ENCODE measurements at regions not wholly inside any gene's neighbourhood (a gene's known extent, or its start where the extent isn't known, plus 50 kb on each side); places are given as distances from the start of the nearest gene placed in this dataset.

DNA sequence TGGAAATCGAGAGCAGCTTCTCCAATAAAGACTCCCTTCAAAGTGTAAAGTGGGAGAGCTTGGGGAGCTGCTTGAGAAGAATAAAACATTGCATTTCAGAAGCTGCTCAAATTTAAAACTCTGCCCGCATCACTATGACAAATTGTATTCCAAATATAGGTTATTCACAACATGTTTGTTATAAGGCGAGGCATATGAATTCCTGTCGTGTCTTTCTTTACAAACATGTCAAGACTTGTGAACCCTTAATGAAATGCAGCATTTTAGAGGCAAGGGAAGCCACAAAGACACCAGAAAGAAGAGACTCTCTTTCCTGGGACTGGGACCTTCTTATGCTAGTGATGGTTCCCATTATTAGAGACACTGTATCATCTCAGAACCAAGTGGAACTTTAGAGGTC, 311.2 kb downstream of the DHX15 start:
- CTCF ChIA-PET = no interaction called here
- DNase-seq (no peak), ATAC-seq (no peak)
- H3K4me1 Mint-ChIP-seq (ENCODE audit: low read depth) = no peaks in the 10 kb centered on the region
- no peak overlapping the region for H3K4me3 Mint-ChIP-seq
- H3K27me3 Mint-ChIP-seq (ENCODE audit: low read depth) = no peaks in the 10 kb centered on the region
- no peaks in the 10 kb centered on the region for H3K9me3 Mint-ChIP-seq (ENCODE audit: insufficient read depth)
- H3K27ac Mint-ChIP-seq = no peak overlapping the region
- no peaks in the 10 kb centered on the region for H3K36me3 Mint-ChIP-seq (ENCODE audit: low read depth)
- POLR2A ChIA-PET = no interaction called here

GRCh38 chr4:24266951-24267722, 317.2 kb downstream of the DHX15 start:
- CTCF ChIA-PET = no interaction called here
- no peak overlapping the region for H3K27ac Mint-ChIP-seq

DNA sequence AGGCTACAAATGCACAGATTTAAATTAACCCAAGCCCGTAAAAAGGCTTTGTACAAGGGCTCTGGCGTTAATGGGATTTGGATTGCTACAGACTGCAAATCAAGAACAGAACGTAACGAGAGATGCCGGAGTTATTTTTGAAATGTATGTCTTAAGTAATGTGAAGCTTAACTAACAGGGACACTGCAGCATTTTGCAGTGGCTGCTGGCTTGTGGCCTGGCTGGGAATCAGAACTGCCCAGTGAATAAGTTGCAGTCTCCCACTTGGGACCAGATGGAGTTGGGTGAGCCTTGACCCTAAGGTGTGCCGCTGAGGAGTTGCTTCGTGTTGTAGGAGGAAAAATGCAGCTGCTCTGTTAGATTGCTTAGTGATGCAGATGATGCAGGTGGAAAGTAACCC, 318.4 kb downstream of the DHX15 start:
- ChIA-PET CTCF (no interaction called here), POLR2A (no interaction called here)
- Mint-ChIP-seq H3K9me3 (ENCODE audit: insufficient read depth) (no peaks in the 10 kb centered on the region), H3K27me3 (ENCODE audit: low read depth) (no peaks in the 10 kb centered on the region), H3K4me3 (no peak overlapping the region), H3K4me1 (ENCODE audit: low read depth) (no peaks in the 10 kb centered on the region), H3K27ac (no peak overlapping the region), H3K36me3 (ENCODE audit: low read depth) (no peaks in the 10 kb centered on the region)
- DNase-seq = no peak
- ATAC-seq = no peak

More at GRCh38 chr4:24266951-24267722, 317.2 kb downstream of the DHX15 start:
- POLR2A ChIA-PET = interaction anchor here (0.6 kb wide), 1 partner anchor 175 kb away, joined by 4 read pairs; no protein-coding TSS in a partner anchor
- H3K36me3 Mint-ChIP-seq (ENCODE audit: low read depth) = no peaks in the 10 kb centered on the region
- H3K4me1 Mint-ChIP-seq (ENCODE audit: low read depth) = no peaks in the 10 kb centered on the region
- DNase-seq (no peak), ATAC-seq (no peak)
- H3K9me3 Mint-ChIP-seq (ENCODE audit: insufficient read depth) = no peaks in the 10 kb centered on the region
- H3K27me3 Mint-ChIP-seq (ENCODE audit: low read depth) = no peaks in the 10 kb centered on the region
- no peak overlapping the region for H3K4me3 Mint-ChIP-seq

DNA sequence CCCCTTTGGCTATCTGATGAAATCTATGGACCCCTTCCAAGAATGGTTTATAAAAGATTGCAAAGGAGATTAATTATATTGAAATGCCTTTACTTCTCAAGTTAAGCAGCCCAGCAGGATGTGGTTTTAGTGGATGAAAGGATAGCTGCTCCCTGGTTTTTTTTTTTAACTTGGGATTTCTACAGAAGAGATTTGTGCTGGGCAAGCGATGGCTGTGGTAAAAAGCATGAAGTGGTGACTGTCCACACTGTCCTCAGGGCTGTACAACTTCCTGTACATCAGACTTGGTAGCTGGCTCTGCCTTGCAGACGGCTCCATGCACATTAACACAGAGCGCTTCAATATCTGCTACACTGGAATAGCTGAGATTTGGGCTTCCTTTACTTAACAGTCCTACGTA, 321.7 kb downstream of the DHX15 start:
- ATAC-seq (no peak), DNase-seq (no peak)
- ChIA-PET CTCF (no interaction called here), POLR2A (no interaction called here)
- H3K4me3 Mint-ChIP-seq = no peak overlapping the region
- H3K4me1 Mint-ChIP-seq (ENCODE audit: low read depth) = no peaks in the 10 kb centered on the region
- no peaks in the 10 kb centered on the region for H3K27me3 Mint-ChIP-seq (ENCODE audit: low read depth)
- H3K27ac Mint-ChIP-seq = no peak overlapping the region
- no peaks in the 10 kb centered on the region for H3K36me3 Mint-ChIP-seq (ENCODE audit: low read depth)
- H3K9me3 Mint-ChIP-seq (ENCODE audit: insufficient read depth) = no peaks in the 10 kb centered on the region

- Mint-ChIP-seq H3K4me1 (ENCODE audit: low read depth) (no peaks in the 10 kb centered on the region), H3K36me3 (ENCODE audit: low read depth) (no peaks in the 10 kb centered on the region), H3K27ac (no peak overlapping the region), H3K4me3 (no peak overlapping the region), H3K27me3 (ENCODE audit: low read depth) (no peaks in the 10 kb centered on the region), H3K9me3 (ENCODE audit: insufficient read depth) (no peaks in the 10 kb centered on the region)
- DNase-seq (no peak), ATAC-seq (no peak)
- ChIA-PET POLR2A (no interaction called here), CTCF (no interaction called here)
These were observed 322.3 kb downstream of the DHX15 start for GRCh38 chr4:24262084-24262483.

GRCh38 chr4:24260923-24261564, 323.3 kb downstream of the DHX15 start:
- ChIA-PET POLR2A (no interaction called here), CTCF (no interaction called here)
- no peak for ATAC-seq

DNA sequence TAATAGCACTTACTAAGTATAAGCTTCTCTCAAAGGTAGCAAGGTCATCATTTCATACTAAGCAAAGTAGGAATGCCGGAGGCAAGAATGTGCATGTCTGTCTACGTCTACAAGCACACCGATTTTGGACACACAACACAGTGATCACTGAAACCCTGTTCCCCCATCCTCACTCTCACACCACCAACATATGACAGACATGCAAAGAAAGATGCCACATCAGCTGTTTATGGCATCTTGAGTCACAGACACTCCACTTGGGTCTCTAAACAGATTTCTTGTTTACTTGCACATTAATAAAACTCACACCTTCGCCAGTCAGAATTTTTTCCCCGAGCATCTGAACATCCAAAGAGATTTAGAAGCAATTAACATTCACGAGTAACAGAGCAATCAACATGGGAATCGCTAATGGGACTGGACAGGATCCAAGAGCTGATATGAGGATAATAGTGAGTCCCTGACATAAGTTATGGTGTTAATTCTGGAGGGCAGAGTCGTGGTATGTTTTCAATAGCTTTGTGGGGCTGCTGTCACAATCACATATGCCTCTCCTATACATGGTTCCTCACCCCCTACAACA, 324.1 kb downstream of the DHX15 start:
- Mint-ChIP-seq H3K4me1 (ENCODE audit: low read depth) (no peaks in the 10 kb centered on the region), H3K36me3 (ENCODE audit: low read depth) (no peaks in the 10 kb centered on the region), H3K27me3 (ENCODE audit: low read depth) (no peaks in the 10 kb centered on the region), H3K4me3 (no peak overlapping the region), H3K27ac (no peak overlapping the region), H3K9me3 (ENCODE audit: insufficient read depth) (no peaks in the 10 kb centered on the region)
- ChIA-PET POLR2A (interaction anchor here (0.6 kb wide), 1 partner anchor 114 kb away, joined by 4 read pairs; no protein-coding TSS in a partner anchor), CTCF (no interaction called here)
- no peak for DNase-seq
- no peak for ATAC-seq

More at GRCh38 chr4:24260923-24261564, 323.3 kb downstream of the DHX15 start:
- DNase-seq = no peak
- Mint-ChIP-seq H3K9me3 (ENCODE audit: insufficient read depth) (no peaks in the 10 kb centered on the region), H3K4me1 (ENCODE audit: low read depth) (no peaks in the 10 kb centered on the region), H3K4me3 (no peak overlapping the region), H3K36me3 (ENCODE audit: low read depth) (no peaks in the 10 kb centered on the region), H3K27me3 (ENCODE audit: low read depth) (no peaks in the 10 kb centered on the region), H3K27ac (no peak overlapping the region)

GRCh38 chr4:24256547-24256946, 327.8 kb downstream of the DHX15 start:
- H3K27me3 Mint-ChIP-seq (ENCODE audit: low read depth) = no peaks in the 10 kb centered on the region
- no peaks in the 10 kb centered on the region for H3K9me3 Mint-ChIP-seq (ENCODE audit: insufficient read depth)
- ATAC-seq (no peak), DNase-seq (no peak)
- no peaks in the 10 kb centered on the region for H3K4me1 Mint-ChIP-seq (ENCODE audit: low read depth)
- no peak overlapping the region for H3K27ac Mint-ChIP-seq
- POLR2A ChIA-PET = no interaction called here
- CTCF ChIA-PET = no interaction called here
- no peak overlapping the region for H3K4me3 Mint-ChIP-seq
- H3K36me3 Mint-ChIP-seq (ENCODE audit: low read depth) = no peaks in the 10 kb centered on the region

- no peaks in the 10 kb centered on the region for H3K36me3 Mint-ChIP-seq (ENCODE audit: low read depth)
- no peak overlapping the region for H3K4me3 Mint-ChIP-seq
- no peak overlapping the region for H3K27ac Mint-ChIP-seq
These were observed 328.3 kb downstream of the DHX15 start for GRCh38 chr4:24256066-24256465.

DNA sequence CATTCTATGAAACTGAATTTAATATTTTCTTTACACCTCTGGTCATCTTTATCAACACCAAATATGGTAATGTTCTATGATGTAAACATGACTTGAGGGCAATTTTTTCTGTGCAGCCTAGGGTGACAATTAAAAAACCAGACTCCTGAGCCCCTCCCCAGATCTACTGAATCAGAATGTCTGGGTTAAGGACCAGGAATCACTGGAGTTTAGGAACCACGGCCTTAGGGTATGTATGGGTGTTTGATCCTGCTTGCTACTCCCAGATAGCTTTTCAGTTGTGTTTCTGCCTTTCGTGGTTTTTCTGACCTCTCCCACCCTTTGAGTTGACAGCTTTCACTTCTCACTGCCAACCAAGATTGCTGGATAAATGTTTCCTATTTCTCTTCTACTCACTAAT, 332.2 kb downstream of the DHX15 start:
- Mint-ChIP-seq H3K27ac (no peak overlapping the region), H3K27me3 (ENCODE audit: low read depth) (no peaks in the 10 kb centered on the region), H3K4me1 (ENCODE audit: low read depth) (no peaks in the 10 kb centered on the region), H3K36me3 (ENCODE audit: low read depth) (no peaks in the 10 kb centered on the region), H3K4me3 (no peak overlapping the region), H3K9me3 (ENCODE audit: insufficient read depth) (no peaks in the 10 kb centered on the region)
- ChIA-PET POLR2A (no interaction called here), CTCF (no interaction called here)
- DNase-seq (no peak), ATAC-seq (no peak)

More at GRCh38 chr4:24256066-24256465, 328.3 kb downstream of the DHX15 start:
- DNase-seq (no peak), ATAC-seq (no peak)
- H3K9me3 Mint-ChIP-seq (ENCODE audit: insufficient read depth) = no peaks in the 10 kb centered on the region
- H3K4me1 Mint-ChIP-seq (ENCODE audit: low read depth) = no peaks in the 10 kb centered on the region
- CTCF ChIA-PET = no interaction called here
- POLR2A ChIA-PET = no interaction called here
- H3K27me3 Mint-ChIP-seq (ENCODE audit: low read depth) = no peaks in the 10 kb centered on the region

DNA sequence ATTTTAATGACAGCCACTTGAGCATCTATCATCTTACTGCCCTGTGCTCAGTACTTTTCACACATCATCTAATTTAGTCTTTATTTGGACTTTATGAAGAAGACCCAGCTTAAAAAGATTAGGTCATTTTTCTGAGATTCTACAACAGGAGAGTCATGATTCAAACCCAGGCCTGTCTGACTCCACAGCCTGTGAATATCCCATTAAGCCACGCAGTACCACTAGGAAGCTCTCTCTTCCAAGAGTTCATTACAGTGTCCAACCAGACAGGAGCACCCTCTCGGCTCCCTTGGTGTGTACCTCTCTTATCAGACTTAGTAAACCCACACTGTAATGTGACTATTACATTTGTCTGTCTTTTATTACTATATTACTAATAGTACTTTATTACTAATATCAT, 332.8 kb downstream of the DHX15 start:
- DNase-seq (no peak), ATAC-seq (no peak)
- ChIA-PET CTCF (no interaction called here), POLR2A (no interaction called here)
- no peaks in the 10 kb centered on the region for H3K9me3 Mint-ChIP-seq (ENCODE audit: insufficient read depth)
- no peaks in the 10 kb centered on the region for H3K27me3 Mint-ChIP-seq (ENCODE audit: low read depth)
- no peaks in the 10 kb centered on the region for H3K36me3 Mint-ChIP-seq (ENCODE audit: low read depth)
- H3K27ac Mint-ChIP-seq = no peak overlapping the region
- no peaks in the 10 kb centered on the region for H3K4me1 Mint-ChIP-seq (ENCODE audit: low read depth)
- H3K4me3 Mint-ChIP-seq = no peak overlapping the region

DNA sequence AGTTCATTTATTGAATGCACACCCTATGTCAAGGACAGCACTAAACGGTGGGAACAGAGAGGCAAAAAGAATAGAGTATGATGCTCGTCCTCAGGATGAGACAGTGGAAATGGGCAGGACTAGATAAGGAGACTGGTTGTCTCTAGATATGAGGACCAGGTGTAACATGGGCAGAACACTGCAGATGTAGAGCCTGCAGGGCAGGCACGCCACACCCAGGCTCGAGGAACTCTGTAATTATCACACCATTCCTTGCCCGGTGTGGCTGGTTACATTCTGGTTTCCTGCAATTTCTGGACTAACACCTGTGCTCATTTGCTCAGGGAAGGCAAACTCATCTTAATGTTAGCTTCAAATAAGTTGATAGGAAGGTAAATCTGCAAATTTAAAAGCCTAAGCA, 334.4 kb downstream of the DHX15 start:
- Mint-ChIP-seq H3K9me3 (ENCODE audit: insufficient read depth) (no peaks in the 10 kb centered on the region), H3K27ac (no peak overlapping the region), H3K4me1 (ENCODE audit: low read depth) (no peaks in the 10 kb centered on the region), H3K27me3 (ENCODE audit: low read depth) (no peaks in the 10 kb centered on the region), H3K36me3 (ENCODE audit: low read depth) (no peaks in the 10 kb centered on the region), H3K4me3 (no peak overlapping the region)
- CTCF ChIA-PET = no interaction called here
- ATAC-seq (no peak), DNase-seq (no peak)
- POLR2A ChIA-PET = no interaction called here

Measured in activated CD8-positive, alpha-beta T cell treated with anti-CD3 and anti-CD28 coated beads, Interleukin-2, amount 10 ng/mL, durations not matched to agents 7 days and 5 days (primary cell).